ENCODE measurements at regions not wholly inside any gene's neighbourhood (a gene's known extent, or its start where the extent isn't known, plus 50 kb on each side); places are given as distances from the start of the nearest gene placed in this dataset.

DNA sequence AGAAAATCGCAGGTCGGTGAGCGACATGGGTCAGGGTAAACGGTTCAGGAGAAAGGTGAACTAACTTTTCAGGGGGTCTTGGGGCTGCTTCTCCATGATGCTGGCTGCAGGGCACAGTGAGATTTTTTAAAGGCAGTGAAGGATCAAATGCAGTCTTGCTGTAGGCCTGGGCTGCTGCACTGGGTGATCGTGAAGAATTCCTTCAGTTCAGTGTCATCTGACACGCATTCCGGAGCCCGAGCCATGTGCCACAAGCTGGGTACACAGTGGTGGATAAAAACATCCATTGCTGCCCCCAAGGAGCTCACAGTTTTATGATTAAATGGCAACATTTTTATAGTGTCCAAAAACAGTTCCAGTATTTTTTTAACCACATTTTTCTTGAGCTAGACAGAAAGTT lies 56.3 kb upstream of the GPR12 start:
- in situ Hi-C loops (cut with MboI; ENCODE audit: low pct_ligation_motif_present in 1 of 4, low pct_unique_long_range_greater_than_20kb in 1 of 4, low sequenced_read_pairs in 3 of 4) (no loop called here), intact Hi-C loops (cut with DNase I; ENCODE audit: low total_unique reads) (no loop called here)
- no peak for DNase-seq
- Histone ChIP-seq H3K4me1 (no peaks in the 10 kb centered on the region), H3K27me3 (no peaks in the 10 kb centered on the region), H3K27ac (no peak overlapping the region), H3K9me3 (no peaks in the 10 kb centered on the region), H3K4me3 (no peak overlapping the region), H3K36me3 (no peaks in the 10 kb centered on the region)
- TF ChIP-seq EP300 (IDR thresholded peaks at IDR 0.05; ENCODE audit: low read depth) (no peak), POLR2A (IDR thresholded peaks at IDR 0.05) (no peak), POLR2AphosphoS5 (IDR thresholded peaks at IDR 0.05) (no peak)
- TF ChIP-seq, protein P1, sequence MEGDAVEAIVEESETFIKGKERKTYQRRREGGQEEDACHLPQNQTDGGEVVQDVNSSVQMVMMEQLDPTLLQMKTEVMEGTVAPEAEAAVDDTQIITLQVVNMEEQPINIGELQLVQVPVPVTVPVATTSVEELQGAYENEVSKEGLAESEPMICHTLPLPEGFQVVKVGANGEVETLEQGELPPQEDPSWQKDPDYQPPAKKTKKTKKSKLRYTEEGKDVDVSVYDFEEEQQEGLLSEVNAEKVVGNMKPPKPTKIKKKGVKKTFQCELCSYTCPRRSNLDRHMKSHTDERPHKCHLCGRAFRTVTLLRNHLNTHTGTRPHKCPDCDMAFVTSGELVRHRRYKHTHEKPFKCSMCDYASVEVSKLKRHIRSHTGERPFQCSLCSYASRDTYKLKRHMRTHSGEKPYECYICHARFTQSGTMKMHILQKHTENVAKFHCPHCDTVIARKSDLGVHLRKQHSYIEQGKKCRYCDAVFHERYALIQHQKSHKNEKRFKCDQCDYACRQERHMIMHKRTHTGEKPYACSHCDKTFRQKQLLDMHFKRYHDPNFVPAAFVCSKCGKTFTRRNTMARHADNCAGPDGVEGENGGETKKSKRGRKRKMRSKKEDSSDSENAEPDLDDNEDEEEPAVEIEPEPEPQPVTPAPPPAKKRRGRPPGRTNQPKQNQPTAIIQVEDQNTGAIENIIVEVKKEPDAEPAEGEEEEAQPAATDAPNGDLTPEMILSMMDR (IDR thresholded peaks at IDR 0.05) = no peak
- WGBS, 2 donors (ENCODE audit: low coverage in 1 of 2) = 76 to 95% methylated on average over 3 to 8 of the region's 8 CpGs

DNA sequence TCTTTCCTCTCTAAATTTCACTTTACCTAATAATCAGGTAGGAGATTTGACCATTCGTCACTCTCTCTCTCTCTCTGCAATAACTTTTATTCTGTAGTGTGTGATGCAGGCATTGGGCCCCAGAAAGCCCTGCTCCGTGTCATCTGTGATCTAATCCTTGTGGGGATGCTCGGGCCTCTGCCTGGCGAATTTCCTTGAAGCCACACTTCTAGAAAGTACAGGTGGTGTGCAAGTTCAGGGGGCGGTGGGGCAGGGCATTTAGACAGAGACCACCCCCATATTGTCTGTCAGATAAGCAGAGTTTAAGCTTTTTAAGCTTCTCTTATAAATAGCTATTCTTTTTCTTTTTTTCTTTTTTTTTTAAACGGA lies 53.4 kb upstream of the GPR12 start:
- Histone ChIP-seq H3K27ac (no peak overlapping the region), H3K4me3 (no peak overlapping the region)

GRCh38 chr13:26813321-26813979 lies 52.9 kb upstream of the GPR12 start:
- WGBS, 2 donors (ENCODE audit: low coverage in 1 of 2) = 34 to 54% methylated on average over 5 to 10 of the region's 10 CpGs
- Histone ChIP-seq H3K27me3 (peaks cover 8% of the 10 kb centered on the region), H3K27ac (no peak overlapping the region), H3K4me3 (no peak overlapping the region), H3K4me1 (peaks cover 0 to 2% (median 0%) of the 10 kb centered on the region in 4 donors), H3K36me3 (no peaks in the 10 kb centered on the region), H3K9me3 (peaks cover 0 to 3% of the 10 kb centered on the region in 2 donors)
- no peak for TF ChIP-seq POLR2A (IDR thresholded peaks at IDR 0.05)
- TF ChIP-seq POLR2AphosphoS5 (IDR thresholded peaks at IDR 0.05) = no peak
- TF ChIP-seq, protein P1 (IDR thresholded peaks at IDR 0.05) = no peak
- no peak for TF ChIP-seq EP300 (IDR thresholded peaks at IDR 0.05; ENCODE audit: low read depth)
- in situ Hi-C loops (cut with MboI; ENCODE audit: low pct_ligation_motif_present in 1 of 4, low pct_unique_long_range_greater_than_20kb in 1 of 4, low sequenced_read_pairs in 3 of 4) = no loop called here
- intact Hi-C loops (cut with DNase I; ENCODE audit: low total_unique reads) = no loop called here
- no peak for DNase-seq

More for the DNA sequence above, 53.4 kb upstream of the GPR12 start:
- in situ Hi-C loops (cut with MboI; ENCODE audit: low pct_ligation_motif_present in 1 of 4, low pct_unique_long_range_greater_than_20kb in 1 of 4, low sequenced_read_pairs in 3 of 4) = no loop called here
- TF ChIP-seq, protein P1 (IDR thresholded peaks at IDR 0.05) = no peak
- TF ChIP-seq POLR2AphosphoS5 (IDR thresholded peaks at IDR 0.05) (no peak), POLR2A (IDR thresholded peaks at IDR 0.05) (no peak), EP300 (IDR thresholded peaks at IDR 0.05; ENCODE audit: low read depth) (no peak)
- Histone ChIP-seq H3K27me3 (peaks cover 3% of the 10 kb centered on the region), H3K36me3 (no peaks in the 10 kb centered on the region), H3K9me3 (peaks cover 0 to 3% of the 10 kb centered on the region in 2 donors), H3K4me1 (peaks cover 0 to 2% (median 0%) of the 10 kb centered on the region in 4 donors)
- DNase-seq = no peak
- intact Hi-C loops (cut with DNase I; ENCODE audit: low total_unique reads) = no loop called here
- WGBS, 2 donors (ENCODE audit: low coverage in 1 of 2) = 65 to 67% methylated on average over 5 to 6 of the region's 6 CpGs

- Histone ChIP-seq H3K4me3 (no peak overlapping the region), H3K36me3 (no peaks in the 10 kb centered on the region), H3K9me3 (peaks cover 0 to 3% of the 10 kb centered on the region in 2 donors), H3K27me3 (peaks cover 8% of the 10 kb centered on the region), H3K4me1 (peaks cover 0 to 2% (median 0%) of the 10 kb centered on the region in 4 donors), H3K27ac (no peak overlapping the region)
- intact Hi-C loops (cut with DNase I; ENCODE audit: low total_unique reads) = no loop called here
- DNase-seq = no peak
- 65 to 71% methylated on average over 1 to 3 of the region's 3 CpGs for WGBS, 2 donors (ENCODE audit: low coverage in 1 of 2)
- TF ChIP-seq POLR2AphosphoS5 (IDR thresholded peaks at IDR 0.05) (no peak), POLR2A (IDR thresholded peaks at IDR 0.05) (no peak)
- TF ChIP-seq, protein P1 (IDR thresholded peaks at IDR 0.05) = no peak
- in situ Hi-C loops (cut with MboI; ENCODE audit: low pct_ligation_motif_present in 1 of 4, low pct_unique_long_range_greater_than_20kb in 1 of 4, low sequenced_read_pairs in 3 of 4) = no loop called here
These were observed 51.0 kb upstream of the GPR12 start for GRCh38 chr13:26811581-26811980.

Small RNAs in the stretch of these regions (small RNA-seq; reads per million reads assigned to genes)
- gene RPS21P8 = 0 reads per million in 4 donors

All from transverse colon (tissue), 4 donors.